Spinal cord (tissue), 9 donors: ENCODE measurements at regions not wholly inside any gene's neighbourhood (a gene's known extent, or its start where the extent isn't known, plus 50 kb on each side); places are given as distances from the start of the nearest gene placed in this dataset.

Experiments used
- DNase-seq, 6 donors: peaks; one replicate each; pipeline versions ENCODE4 v3.0.0 to v3.0.0-alpha.2; 2013 to 2015; ENCODE audit warnings: low spot score in 6 of 6, low read depth in 4 of 6
- H3K27ac ChIP-seq: one replicate; pipeline ENCODE4 v1.5.1; 2013; ENCODE audit warnings: low read depth, low read length, control low read depth
- H3K27me3 ChIP-seq: one replicate; pipeline ENCODE4 v1.6.1; 2013; ENCODE audit warnings: low read length; ENCODE audit not compliant: control insufficient read depth, insufficient read depth
- H3K36me3 ChIP-seq: one replicate; pipeline ENCODE4 v1.6.1; 2013; ENCODE audit warnings: low read length; ENCODE audit not compliant: control insufficient read depth, insufficient read depth
- H3K4me1 ChIP-seq: one replicate; pipeline ENCODE4 v1.6.1; 2013; ENCODE audit warnings: low read length; ENCODE audit not compliant: control insufficient read depth, insufficient read depth
- H3K4me3 ChIP-seq: one replicate; pipeline ENCODE4 v1.5.1; 2013; ENCODE audit warnings: low read depth, low read length, control low read depth
- H3K9me3 ChIP-seq: one replicate; pipeline ENCODE4 v1.6.1; 2013; ENCODE audit warnings: low read length; ENCODE audit not compliant: control insufficient read depth, insufficient read depth
- WGBS: methylation state at CpG from one replicate; pipeline ENCODE4 v1.1.5; 2013; ENCODE audit warnings: missing lambda C conversion rate; ENCODE audit not compliant: insufficient coverage; 5-methylcytosine and 5-hydroxymethylcytosine counted together
- donor health status: healthy.

GRCh38 chr11:109023036-109023435 is 358.2 kb downstream of the DDX10 start:
- Histone ChIP-seq H3K9me3 (no peaks in the 10 kb centered on the region), H3K36me3 (no peaks in the 10 kb centered on the region), H3K27me3 (no peaks in the 10 kb centered on the region), H3K27ac (no peak overlapping the region), H3K4me3 (no peak overlapping the region), H3K4me1 (no peaks in the 10 kb centered on the region)
- no peak for DNase-seq
- WGBS: no CpG with 5 or more reads among the region's 2 CpGs

- no peaks in the 10 kb centered on the region for H3K27me3 ChIP-seq
- no peak overlapping the region for H3K4me3 ChIP-seq
- no peaks in the 10 kb centered on the region for H3K36me3 ChIP-seq
- WGBS: no CpG with 5 or more reads among the region's 1 CpG
- H3K4me1 ChIP-seq: no peaks in the 10 kb centered on the region
- DNase-seq: no peak
- no peak overlapping the region for H3K27ac ChIP-seq
- no peaks in the 10 kb centered on the region for H3K9me3 ChIP-seq
Measured at GRCh38 chr11:109026891-109027489, 362.1 kb downstream of the DDX10 start.

GRCh38 chr11:109027851-109028250 is 363.0 kb downstream of the DDX10 start:
- Histone ChIP-seq H3K27me3 (no peaks in the 10 kb centered on the region), H3K4me1 (no peaks in the 10 kb centered on the region), H3K27ac (no peak overlapping the region), H3K36me3 (no peaks in the 10 kb centered on the region), H3K4me3 (no peak overlapping the region), H3K9me3 (no peaks in the 10 kb centered on the region)
- DNase-seq: no peak
- WGBS: 100% methylated on average over 1 of the region's 2 CpGs

- H3K9me3 ChIP-seq: no peaks in the 10 kb centered on the region
- 89% methylated on average over 3 of the region's 5 CpGs for WGBS
- H3K27ac ChIP-seq: no peak overlapping the region
- H3K27me3 ChIP-seq: no peaks in the 10 kb centered on the region
- H3K4me3 ChIP-seq: no peak overlapping the region
- H3K36me3 ChIP-seq: no peaks in the 10 kb centered on the region
- DNase-seq: no peak
- no peaks in the 10 kb centered on the region for H3K4me1 ChIP-seq
Measured at GRCh38 chr11:109029927-109030326, 365.1 kb downstream of the DDX10 start.

- Histone ChIP-seq H3K27me3 (no peaks in the 10 kb centered on the region), H3K4me3 (no peak overlapping the region), H3K9me3 (no peaks in the 10 kb centered on the region), H3K36me3 (no peaks in the 10 kb centered on the region), H3K4me1 (peaks cover 3% of the 10 kb centered on the region), H3K27ac (no peak overlapping the region)
- no CpG with 5 or more reads among the region's 2 CpGs for WGBS
- no peak for DNase-seq
Measured at GRCh38 chr11:109033627-109034338, 368.9 kb downstream of the DDX10 start.

GRCh38 chr11:109034339-109034696 is 369.4 kb downstream of the DDX10 start:
- no peaks in the 10 kb centered on the region for H3K36me3 ChIP-seq

GRCh38 chr11:109035284-109035683 is 370.4 kb downstream of the DDX10 start:
- Histone ChIP-seq H3K4me3 (no peak overlapping the region), H3K36me3 (no peaks in the 10 kb centered on the region), H3K27me3 (no peaks in the 10 kb centered on the region), H3K9me3 (no peaks in the 10 kb centered on the region), H3K27ac (no peak overlapping the region), H3K4me1 (peaks cover 7% of the 10 kb centered on the region)
- WGBS: no CpG with 5 or more reads among the region's 1 CpG
- no peak for DNase-seq

More at GRCh38 chr11:109034339-109034696, 369.4 kb downstream of the DDX10 start:
- 83% methylated on average over 1 of the region's 1 CpG for WGBS
- no peak overlapping the region for H3K27ac ChIP-seq
- H3K9me3 ChIP-seq: no peaks in the 10 kb centered on the region
- no peak overlapping the region for H3K4me3 ChIP-seq
- no peaks in the 10 kb centered on the region for H3K27me3 ChIP-seq
- H3K4me1 ChIP-seq: peaks cover 7% of the 10 kb centered on the region
- DNase-seq: no peak

GRCh38 chr11:109036011-109036410 is 371.1 kb downstream of the DDX10 start:
- no peak for DNase-seq
- no peak overlapping the region for H3K4me3 ChIP-seq
- no peak overlapping the region for H3K27ac ChIP-seq
- H3K36me3 ChIP-seq: no peaks in the 10 kb centered on the region
- no peaks in the 10 kb centered on the region for H3K9me3 ChIP-seq
- H3K4me1 ChIP-seq: peaks cover 7% of the 10 kb centered on the region
- H3K27me3 ChIP-seq: no peaks in the 10 kb centered on the region
- no CpG with 5 or more reads among the region's 2 CpGs for WGBS

GRCh38 chr11:109037856-109038780 is 373.2 kb downstream of the DDX10 start:
- DNase-seq: peak in 3 of 6 donors; percentile 26 to 76 (median 59)
- no CpG with 5 or more reads among the region's 3 CpGs for WGBS
- Histone ChIP-seq H3K4me1 (peaks cover 7% of the 10 kb centered on the region), H3K27ac (no peak overlapping the region), H3K27me3 (no peaks in the 10 kb centered on the region), H3K9me3 (no peaks in the 10 kb centered on the region), H3K4me3 (no peak overlapping the region), H3K36me3 (no peaks in the 10 kb centered on the region)
